GM18907 (cell line): ENCODE measurements at regions not wholly inside any gene's neighbourhood (a gene's known extent, or its start where the extent isn't known, plus 50 kb on each side); places are given as distances from the start of the nearest gene placed in this dataset.

Experiments
- ATAC-seq: cut with Tn5 transposase; IDR thresholded peaks from one replicate; pipeline ENCODE4 v1.9.1; 2021; ENCODE audit warnings: mild to moderate bottlenecking, moderate library complexity; ENCODE audit not compliant: unreplicated experiment

DNA sequence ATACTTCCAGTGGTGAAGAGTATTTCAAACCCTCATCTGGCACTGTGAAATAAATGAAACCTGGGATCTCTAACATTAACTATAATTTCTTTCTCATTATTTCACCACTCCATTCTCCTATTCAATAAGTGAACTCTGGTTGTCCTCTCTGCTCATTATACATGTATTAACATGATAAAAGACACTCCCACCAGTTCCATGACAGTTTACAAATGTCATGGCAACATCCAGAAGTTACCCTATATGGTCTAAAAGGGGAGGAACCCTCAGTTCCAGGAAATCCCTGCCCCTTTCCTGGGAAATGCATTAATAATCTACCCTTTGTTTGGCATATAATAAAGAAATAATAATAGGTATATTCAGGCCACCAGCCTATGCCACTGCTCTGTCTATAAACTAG is 62.7 kb upstream of the BRINP3 start:
- no peak for ATAC-seq

DNA sequence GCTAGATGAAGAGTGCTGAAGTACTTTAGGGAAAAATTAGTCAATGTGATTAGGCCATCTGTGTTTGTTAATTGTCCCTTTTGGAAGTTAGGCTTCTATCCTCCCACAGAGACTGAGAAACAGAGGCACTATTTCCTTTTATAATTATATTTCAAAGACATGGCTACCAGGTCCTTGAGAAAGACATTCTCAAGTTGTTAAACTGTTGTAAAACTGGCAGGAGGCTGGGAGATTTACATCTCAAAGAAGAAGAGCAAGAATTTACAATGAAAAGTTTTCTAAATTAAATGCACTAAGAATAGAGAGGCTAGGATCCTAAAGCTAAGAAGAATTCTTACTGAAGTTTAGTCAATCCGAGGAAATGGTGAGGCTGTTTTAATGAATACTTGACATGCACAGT is 74.0 kb upstream of the BRINP3 start:
- ATAC-seq, result no peak

DNA sequence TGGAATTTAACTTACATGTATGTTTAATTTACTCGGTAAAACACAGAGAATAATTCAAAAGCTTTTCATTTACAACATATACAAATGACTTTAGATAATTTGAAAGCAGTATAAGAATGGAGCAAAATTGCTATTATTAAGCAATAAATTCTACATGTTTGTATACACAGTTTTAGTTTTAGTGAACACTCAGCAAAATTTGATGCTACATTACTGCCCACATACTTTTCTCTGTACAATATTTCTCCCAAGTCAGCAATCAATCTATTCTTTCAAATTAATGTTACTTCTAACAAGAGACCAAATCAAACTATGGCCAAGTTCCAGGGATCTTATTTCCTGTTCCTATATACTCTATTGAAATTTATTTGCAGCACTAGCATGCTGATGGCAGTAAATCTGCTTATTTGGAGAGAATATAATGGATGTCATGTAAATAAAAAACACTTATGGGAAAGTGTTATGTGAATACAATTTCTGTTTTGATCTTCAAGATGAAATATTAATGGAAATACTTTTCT is 82.6 kb upstream of the BRINP3 start:
- no peak for ATAC-seq

DNA sequence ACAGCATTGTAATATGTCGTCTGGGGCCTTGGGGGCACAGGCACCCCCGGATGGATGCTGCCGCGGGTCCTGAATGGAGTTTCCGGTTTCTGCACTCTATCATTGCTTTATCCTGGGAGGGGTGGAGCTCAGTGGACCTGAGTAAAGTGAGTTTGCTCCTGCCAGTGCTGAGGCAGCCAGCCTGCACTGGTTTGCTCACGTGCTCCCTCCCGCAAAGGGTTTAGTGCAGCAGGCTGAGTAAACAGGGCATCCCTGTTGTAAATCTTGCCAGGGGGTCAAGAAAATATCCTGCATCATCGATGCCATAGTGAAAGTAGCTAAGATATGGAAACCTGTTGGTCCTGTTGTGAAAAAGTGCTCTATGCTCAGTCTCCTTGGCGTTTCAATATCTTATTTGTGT is 85.6 kb upstream of the BRINP3 start:
- ATAC-seq, result no peak

DNA sequence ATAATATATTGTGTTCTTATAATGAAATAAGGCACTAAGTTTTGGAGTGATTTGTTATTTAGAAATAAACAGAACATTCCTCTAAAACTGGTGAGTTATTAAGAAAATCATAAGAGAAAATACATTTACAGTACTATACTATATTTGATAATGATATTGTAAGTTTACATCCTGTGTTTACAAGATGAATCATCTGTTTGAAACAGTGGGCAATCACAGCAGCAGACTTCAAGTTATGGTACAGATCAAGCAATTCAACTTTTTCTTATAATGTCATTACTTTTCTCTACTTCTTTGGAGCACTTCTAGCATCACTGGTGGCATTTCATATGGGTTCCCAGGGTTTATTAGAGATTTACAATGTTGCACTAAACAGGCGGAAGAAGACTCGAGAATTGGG is 86.5 kb upstream of the BRINP3 start:
- ATAC-seq, result no peak

DNA sequence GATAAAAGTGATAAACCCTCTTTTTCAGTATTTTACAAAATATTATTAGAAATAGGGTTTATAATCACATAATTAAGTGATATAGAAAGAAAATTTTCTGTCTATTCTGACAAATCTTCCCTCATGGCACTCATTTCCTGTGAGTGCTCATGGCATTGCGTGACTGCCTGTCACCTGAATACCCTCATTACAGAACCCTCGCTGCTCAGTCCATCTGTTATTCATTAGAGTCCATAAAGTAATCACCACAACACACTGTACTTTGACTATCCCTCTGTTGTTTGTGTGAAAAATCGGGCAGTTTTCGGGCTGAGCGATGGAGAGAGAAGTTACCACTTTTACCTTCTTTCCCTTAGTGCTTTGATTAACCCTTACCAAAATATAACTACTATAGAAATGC is 100.4 kb upstream of the BRINP3 start:
- no peak for ATAC-seq

DNA sequence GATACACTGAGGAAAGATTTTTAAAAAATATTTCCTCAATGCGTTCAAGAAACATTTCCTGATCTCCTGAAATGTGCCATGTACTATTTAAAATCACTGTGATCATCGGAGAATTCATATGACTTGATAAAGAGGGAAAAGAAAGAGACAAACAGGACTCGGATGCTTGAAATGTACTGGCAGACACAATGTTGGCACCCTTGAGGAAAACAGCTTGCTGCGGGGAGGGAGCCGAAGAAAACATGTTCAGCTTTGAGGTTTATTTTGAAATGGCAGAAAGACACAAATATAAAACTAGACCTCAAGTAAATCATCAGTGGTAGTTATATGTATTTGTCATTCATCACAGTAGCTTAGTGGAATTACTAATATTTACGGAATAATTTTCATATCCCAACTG is 100.9 kb upstream of the BRINP3 start:
- ATAC-seq, result no peak

DNA sequence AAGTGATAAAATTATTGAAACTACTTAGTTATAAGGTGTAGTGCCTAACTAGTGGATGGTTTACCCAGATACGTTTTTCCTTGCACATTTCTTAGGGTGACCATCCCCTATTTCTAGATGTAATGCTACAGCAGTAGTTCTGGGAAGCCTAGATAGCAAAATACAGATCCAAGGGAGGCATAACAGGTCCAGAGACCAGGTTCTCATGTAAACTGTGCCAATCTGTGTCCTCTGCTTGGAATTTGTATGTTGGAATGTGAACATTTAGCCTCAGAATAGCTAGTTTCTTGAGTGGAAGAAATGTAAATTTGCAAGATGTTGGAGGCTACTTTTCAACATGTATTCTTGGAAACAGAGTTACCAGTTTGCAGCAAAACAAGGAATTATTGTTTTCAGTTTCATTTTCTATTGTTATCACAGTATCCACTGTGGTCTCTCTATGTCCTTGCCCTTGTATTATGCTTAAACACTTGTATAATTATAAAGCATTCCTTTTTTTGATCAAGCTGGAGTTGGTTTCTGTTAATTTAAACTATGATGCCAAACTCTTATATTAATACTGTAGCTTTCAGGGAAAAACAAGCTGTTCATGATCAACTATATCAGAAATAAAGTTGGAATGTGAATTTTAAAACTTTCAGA is 102.0 kb upstream of the BRINP3 start:
- ATAC-seq, result no peak

DNA sequence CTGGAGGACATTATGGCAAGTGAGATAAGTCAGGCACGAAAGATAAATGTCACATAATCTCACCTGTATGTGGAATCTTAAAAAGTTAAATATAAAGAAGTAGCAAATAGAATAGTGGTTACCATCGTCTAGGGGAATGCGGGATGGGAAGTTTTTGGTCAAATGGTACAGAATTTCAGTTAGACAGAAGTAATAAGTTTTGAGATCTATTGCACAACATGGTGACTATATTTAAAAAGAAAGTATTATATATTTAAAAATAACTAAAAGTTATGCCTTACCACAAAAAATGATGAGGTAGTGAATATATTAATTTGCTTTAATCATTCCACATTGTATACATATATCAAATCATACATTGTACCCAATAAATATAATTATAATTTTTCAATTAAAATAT is 106.2 kb upstream of the BRINP3 start:
- ATAC-seq, result no peak

DNA sequence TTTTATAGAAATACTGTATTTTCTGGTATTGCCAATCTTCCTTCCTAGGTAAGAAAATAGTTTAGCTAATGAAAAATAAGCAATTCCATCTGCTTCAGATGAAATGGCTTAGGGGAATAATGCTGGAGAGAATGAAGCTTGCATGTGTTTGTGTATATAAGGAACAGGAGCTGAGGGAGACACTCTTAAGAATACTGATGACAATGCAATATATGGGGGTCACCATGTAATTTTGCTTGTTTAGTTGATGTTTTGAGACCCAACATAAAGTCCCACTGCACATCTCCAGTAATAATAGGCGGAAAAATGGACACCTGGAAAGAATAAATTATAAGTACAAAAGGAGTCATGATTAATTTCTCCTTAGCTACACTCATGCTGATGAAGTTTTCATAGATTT is 110.8 kb upstream of the BRINP3 start:
- no peak for ATAC-seq

DNA sequence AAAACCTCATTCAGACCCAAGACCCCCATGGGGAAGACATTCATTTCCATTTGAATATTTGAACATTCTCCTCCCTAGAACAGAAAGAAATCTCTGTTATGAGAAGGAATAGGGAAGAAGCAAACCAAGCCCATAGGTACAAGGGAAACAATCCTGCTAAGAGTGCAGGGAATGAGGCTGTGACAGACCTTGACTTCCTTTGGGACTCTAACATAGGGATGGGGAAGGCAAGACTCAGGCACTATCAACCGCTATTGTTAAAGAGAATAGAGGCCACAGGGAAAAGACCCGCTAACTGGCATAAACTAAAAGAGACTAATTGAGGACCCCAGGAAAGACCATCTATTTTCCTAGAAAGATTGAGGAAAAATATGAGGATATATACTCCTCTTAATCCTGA is 117.8 kb upstream of the BRINP3 start:
- no peak for ATAC-seq

DNA sequence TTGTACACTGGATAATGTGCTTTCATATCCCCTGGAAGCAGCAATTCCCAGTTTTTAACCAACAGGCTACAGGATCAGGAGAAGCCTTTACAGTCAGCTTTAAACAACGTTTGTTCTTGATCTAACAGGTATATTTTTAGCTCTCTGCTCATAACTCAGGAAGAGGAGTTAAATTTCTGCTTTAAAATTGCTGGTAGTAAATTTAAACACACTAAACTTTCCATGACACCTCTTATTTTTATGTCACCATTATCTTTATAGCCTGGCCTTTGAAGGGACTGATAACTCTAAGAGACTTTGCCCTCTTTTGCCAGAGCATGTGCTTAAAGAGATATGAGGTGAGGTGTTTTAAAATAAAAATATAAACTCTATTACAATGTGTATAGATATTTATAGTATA is 119.6 kb upstream of the BRINP3 start:
- no peak for ATAC-seq

DNA sequence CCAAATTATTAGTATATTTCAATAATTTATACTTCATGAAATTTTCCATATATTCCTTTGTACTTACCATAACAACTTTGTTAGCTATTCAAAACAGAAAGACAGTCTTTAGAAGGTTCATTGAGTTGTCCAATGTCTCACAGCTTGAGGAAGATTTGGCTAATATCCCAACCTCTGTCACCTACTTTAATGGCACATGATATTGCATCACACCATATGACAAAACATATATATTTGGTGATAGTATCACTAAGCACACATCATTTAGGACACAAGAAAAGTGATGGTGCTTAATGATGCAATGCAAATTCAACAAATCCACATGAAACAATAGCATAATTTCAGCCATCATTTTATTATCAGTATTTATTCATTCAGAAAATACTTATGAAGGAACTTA is 122.0 kb upstream of the BRINP3 start:
- no peak for ATAC-seq

DNA sequence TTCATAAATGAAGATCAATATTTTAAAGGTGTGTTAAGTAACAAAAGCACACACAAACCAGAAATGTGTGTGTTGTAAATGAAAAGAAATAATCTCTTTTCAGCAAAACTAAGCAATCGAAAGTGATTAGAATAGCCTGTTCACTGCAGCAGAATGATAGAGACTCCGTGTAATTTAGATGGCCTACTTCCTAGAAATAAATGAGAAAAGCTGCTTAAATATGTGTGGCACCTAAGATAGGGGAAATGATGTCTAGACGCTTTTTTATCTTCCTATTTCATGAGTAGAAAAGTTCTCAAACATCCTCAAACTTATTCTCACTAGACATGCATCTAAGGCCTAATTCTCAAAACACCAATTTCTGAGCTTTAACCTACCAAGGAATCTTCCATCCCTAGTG is 124.7 kb upstream of the BRINP3 start:
- no peak for ATAC-seq

DNA sequence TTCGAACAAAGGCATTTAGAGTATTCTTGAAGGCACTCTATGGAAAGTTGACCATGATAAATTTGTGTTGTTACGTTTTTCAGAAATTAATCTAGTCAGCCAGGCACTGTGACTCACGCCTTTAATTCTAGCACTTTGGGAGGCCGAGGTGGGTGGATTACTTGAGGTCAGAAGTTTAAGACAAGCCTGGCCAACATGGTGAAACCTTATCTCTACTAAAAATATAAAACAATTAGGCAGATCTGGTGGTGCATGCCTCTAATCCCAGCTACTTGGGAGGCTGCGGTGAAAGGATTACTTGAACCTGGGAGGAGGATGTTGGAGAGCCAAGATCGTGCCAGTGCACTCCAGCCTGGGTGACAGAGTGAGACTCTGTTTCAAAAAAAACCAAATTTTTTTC is 130.6 kb upstream of the BRINP3 start:
- no peak for ATAC-seq

DNA sequence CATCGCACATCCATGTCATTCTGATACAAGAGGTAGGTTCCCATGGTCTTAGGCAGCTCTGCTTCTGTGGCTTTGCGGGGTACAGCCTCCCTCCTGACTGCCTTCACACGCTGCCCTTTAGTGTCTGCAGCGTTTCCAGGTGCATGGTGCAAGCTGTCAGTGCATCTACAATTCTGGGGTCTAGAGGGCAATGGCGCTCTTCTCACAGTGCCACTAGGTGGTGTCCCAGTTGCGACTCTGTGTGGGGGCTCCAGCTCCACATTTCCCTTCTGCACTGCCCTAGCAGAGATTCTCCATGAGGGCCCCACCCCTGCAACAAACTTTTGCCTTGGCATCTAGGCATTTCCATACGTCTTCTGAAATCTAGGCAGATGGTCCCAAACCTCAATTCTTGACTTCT is 138.2 kb upstream of the BRINP3 start:
- no peak for ATAC-seq

DNA sequence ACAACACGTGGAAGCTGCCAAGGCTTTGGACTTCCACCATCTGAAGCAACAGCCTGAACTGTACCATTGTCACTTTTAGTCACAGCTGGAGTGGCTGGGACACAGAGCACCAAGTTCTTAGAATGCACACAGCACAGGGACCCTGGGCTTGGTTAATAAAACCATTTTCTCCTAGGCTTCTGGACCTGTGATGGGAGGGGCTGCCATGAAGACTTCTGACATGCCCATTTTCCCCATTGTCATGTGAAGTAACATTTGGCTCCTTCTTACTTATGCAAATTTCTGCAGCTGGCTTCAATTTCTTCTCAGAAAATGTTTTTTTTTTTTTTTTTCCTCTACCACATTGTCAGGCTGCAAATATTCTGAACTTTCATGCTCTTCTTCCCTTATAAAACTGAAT is 138.6 kb upstream of the BRINP3 start:
- no peak for ATAC-seq

DNA sequence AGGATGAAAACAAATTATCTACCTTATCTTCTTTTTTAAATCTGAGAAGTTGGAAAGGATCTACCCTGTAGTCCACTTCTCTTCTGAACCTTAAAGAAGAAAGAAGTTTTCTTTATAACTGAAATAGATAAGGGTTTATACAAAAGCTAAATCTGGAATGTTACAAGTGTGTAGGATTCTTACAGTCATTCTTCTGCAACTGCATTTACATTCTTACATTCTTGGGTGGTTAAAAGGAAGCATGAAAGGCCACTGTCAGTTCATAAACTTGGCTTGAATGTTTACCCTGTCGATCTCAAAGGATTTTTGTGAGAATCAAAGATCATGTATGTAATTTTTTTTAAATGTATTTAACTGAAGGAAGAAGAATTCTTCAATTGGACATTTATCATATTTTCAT is 142.1 kb upstream of the BRINP3 start:
- ATAC-seq, result no peak

DNA sequence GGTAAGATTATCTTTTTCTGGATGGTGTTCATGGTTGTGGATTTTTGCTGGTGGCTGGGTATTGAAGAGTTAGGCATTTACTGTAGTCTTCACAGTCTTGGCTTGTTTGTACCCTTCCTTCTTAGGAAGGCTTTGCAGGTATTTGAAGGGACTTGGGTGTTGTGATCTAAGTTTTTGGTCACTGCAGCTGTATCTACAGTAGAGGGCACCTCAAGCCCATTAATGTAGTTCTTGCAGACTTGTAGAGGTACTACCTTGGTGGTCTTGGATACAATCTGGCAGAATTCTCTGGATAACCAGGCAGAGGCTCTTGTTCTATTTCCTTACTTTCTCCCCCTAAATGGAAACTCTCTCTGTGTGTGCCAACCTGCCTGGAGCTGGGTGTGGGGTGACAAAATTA is 155.8 kb upstream of the BRINP3 start:
- ATAC-seq, result no peak

DNA sequence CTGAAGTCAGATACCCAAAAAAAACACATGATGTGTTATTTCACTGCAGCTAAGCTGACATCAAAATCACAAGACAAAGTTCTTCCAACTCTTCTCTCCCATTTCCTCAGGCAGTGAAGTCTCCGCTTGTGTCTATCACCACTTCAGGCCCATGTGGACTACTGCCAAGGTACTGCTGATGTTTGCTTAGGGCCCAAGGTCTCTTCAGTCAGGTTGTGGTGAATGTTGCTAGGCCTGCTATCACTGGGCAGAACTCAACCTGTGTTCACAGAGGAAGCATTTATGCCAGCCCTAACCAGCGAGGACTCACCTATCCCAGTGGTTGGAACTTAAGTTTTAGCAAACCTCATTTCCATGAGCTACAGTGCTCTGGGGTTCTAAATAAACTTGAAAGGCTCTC is 156.5 kb upstream of the BRINP3 start:
- no peak for ATAC-seq

DNA sequence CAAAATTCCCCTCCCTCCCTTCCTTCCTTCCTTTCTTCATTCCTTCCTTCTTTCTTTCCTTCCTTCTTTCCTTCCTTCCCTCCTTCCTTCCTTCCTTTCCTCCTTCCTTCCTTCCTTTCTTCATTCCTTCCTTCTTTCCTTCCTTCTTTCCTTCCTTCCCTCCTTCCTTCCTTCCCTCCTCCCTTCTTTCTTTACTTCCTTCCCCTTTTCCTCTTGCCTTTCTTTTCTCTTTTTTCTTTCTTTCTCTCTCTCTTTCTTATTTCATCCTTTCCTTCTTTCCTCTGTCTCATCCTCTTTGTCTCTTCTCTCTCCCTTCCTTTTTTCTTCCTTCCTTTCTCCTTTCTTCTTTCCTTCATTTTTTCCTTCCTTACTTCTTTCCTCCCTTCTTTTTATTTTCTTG is 171.9 kb upstream of the BRINP3 start:
- no peak for ATAC-seq

DNA sequence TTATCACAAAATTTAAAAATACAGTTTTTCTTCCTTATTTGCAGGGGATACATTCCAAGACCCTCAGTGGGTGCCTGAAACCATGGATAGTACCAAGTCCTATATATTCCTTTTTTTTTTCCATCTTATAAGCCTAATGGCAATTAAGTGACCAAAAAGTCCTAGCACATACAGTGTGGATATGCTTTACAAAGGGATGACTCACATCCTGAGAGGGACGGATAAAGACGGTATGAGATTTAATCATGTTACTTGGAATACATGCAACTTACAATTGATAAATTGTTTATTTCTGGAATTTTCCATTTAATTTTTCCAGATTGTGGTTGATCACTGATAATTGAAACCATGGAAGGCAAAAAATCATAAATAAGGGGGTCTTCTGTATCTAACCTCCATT is 181.2 kb upstream of the BRINP3 start:
- ATAC-seq, result no peak

DNA sequence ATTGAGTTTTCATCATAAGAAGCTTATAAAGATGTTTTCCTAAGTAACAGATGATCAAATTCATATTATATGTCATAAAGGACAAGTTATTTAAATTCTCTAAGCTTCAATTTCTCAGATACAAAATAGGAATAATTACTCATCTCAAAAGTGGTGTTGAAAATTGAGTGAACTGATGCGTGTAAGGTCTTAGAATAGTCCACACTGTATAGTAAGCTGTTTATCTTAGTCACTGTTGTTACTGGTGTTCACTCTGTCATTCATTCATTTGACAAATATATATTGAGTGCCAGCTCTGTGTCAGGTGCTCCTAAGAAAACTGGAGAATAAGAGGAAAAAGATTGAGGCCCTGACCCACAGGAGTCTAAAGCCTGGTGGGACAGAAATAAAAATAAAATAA is 186.3 kb upstream of the BRINP3 start:
- no peak for ATAC-seq
